ENCODE measurements at regions not wholly inside any gene's neighbourhood (a gene's known extent, or its start where the extent isn't known, plus 50 kb on each side); places are given as distances from the start of the nearest gene placed in this dataset.

- Mint-ChIP-seq H3K4me3 (no peak overlapping the region), H3K36me3 (peaks cover 14% of the 10 kb centered on the region), H3K27me3 (no peaks in the 10 kb centered on the region), H3K4me1 (peaks cover 3% of the 10 kb centered on the region), H3K9me3 (ENCODE audit: low read depth) (no peaks in the 10 kb centered on the region), H3K27ac (no peak overlapping the region)
- CTCF ChIA-PET = no interaction called here
- no peak for ATAC-seq
- no peak for DNase-seq
Observed at GRCh38 chr2:74072565-74072964, 75.1 kb downstream of the BOLA3 start.

GRCh38 chr2:74074487-74074886, 73.2 kb downstream of the BOLA3 start:
- no peak for ATAC-seq
- H3K4me1 Mint-ChIP-seq = peaks cover 3% of the 10 kb centered on the region

GRCh38 chr2:74076074-74076470, 71.6 kb downstream of the BOLA3 start:
- no peaks in the 10 kb centered on the region for H3K9me3 Mint-ChIP-seq (ENCODE audit: low read depth)
- DNase-seq (no peak), ATAC-seq (no peak)
- H3K4me1 Mint-ChIP-seq = peaks cover 3% of the 10 kb centered on the region
- no peak overlapping the region for H3K27ac Mint-ChIP-seq
- CTCF ChIA-PET = interaction anchor here (0.5 kb wide), 1 partner anchor 74 kb away, joined by 3 read pairs; no protein-coding TSS in a partner anchor
- H3K36me3 Mint-ChIP-seq = peaks cover 9% of the 10 kb centered on the region
- no peaks in the 10 kb centered on the region for H3K27me3 Mint-ChIP-seq
- no peak overlapping the region for H3K4me3 Mint-ChIP-seq

More at GRCh38 chr2:74074487-74074886, 73.2 kb downstream of the BOLA3 start:
- no peak overlapping the region for H3K27ac Mint-ChIP-seq
- H3K36me3 Mint-ChIP-seq = peaks cover 11% of the 10 kb centered on the region
- H3K4me3 Mint-ChIP-seq = no peak overlapping the region
- CTCF ChIA-PET = interaction anchor here (0.7 kb wide), 1 partner anchor 180 kb away, joined by 3 read pairs; no protein-coding TSS in a partner anchor
- no peak for DNase-seq
- H3K9me3 Mint-ChIP-seq (ENCODE audit: low read depth) = no peaks in the 10 kb centered on the region
- H3K27me3 Mint-ChIP-seq = no peaks in the 10 kb centered on the region

- no peak overlapping the region for H3K27ac Mint-ChIP-seq
- CTCF ChIA-PET = interaction anchor here (1.2 kb wide), 1 partner anchor 25 kb away, joined by 3 read pairs; no protein-coding TSS in a partner anchor
Observed at GRCh38 chr2:74077636-74078035, 70.1 kb downstream of the BOLA3 start.

GRCh38 chr2:74078466-74078865, 69.2 kb downstream of the BOLA3 start:
- H3K27me3 Mint-ChIP-seq = no peaks in the 10 kb centered on the region
- no peaks in the 10 kb centered on the region for H3K4me1 Mint-ChIP-seq
- H3K4me3 Mint-ChIP-seq = no peak overlapping the region
- CTCF ChIA-PET = interaction anchor here (1.1 to 1.2 kb wide), 2 partner anchors 25 to 201 kb away, joined by 3 read pairs; no protein-coding TSS in a partner anchor
- DNase-seq (no peak), ATAC-seq (no peak)
- H3K36me3 Mint-ChIP-seq = peaks cover 8% of the 10 kb centered on the region
- no peak overlapping the region for H3K27ac Mint-ChIP-seq
- no peaks in the 10 kb centered on the region for H3K9me3 Mint-ChIP-seq (ENCODE audit: low read depth)

More at GRCh38 chr2:74077636-74078035, 70.1 kb downstream of the BOLA3 start:
- DNase-seq = no peak
- peaks cover 2% of the 10 kb centered on the region for H3K4me1 Mint-ChIP-seq
- no peak overlapping the region for H3K4me3 Mint-ChIP-seq
- no peaks in the 10 kb centered on the region for H3K9me3 Mint-ChIP-seq (ENCODE audit: low read depth)
- ATAC-seq = no peak
- H3K27me3 Mint-ChIP-seq = no peaks in the 10 kb centered on the region
- H3K36me3 Mint-ChIP-seq = peaks cover 8% of the 10 kb centered on the region

- CTCF ChIA-PET = no interaction called here
- DNase-seq (no peak), ATAC-seq (no peak)
- H3K27ac Mint-ChIP-seq = no peak overlapping the region
- peaks cover 2% of the 10 kb centered on the region for H3K36me3 Mint-ChIP-seq
- H3K27me3 Mint-ChIP-seq = no peaks in the 10 kb centered on the region
- H3K4me3 Mint-ChIP-seq = no peak overlapping the region
- no peaks in the 10 kb centered on the region for H3K4me1 Mint-ChIP-seq
- no peaks in the 10 kb centered on the region for H3K9me3 Mint-ChIP-seq (ENCODE audit: low read depth)
Observed at GRCh38 chr2:74079522-74080341, 68.0 kb downstream of the BOLA3 start.

- Mint-ChIP-seq H3K4me3 (no peak overlapping the region), H3K27ac (no peak overlapping the region), H3K27me3 (no peaks in the 10 kb centered on the region), H3K4me1 (no peaks in the 10 kb centered on the region), H3K36me3 (peaks cover 2% of the 10 kb centered on the region), H3K9me3 (ENCODE audit: low read depth) (no peaks in the 10 kb centered on the region)
- ATAC-seq (no peak), DNase-seq (no peak)
- CTCF ChIA-PET = interaction anchor here (1.2 kb wide), 1 partner anchor 71 kb away, joined by 4 read pairs; no protein-coding TSS in a partner anchor
Observed at GRCh38 chr2:74080346-74080745, 67.4 kb downstream of the BOLA3 start.

GRCh38 chr2:74081030-74081762, 66.5 kb downstream of the BOLA3 start:
- H3K27me3 Mint-ChIP-seq = no peaks in the 10 kb centered on the region
- CTCF ChIA-PET = interaction anchor here (1.2 kb wide), 1 partner anchor 70 kb away, joined by 4 read pairs; no protein-coding TSS in a partner anchor
- peaks cover under 1% of the 10 kb centered on the region for H3K36me3 Mint-ChIP-seq
- H3K4me3 Mint-ChIP-seq = no peak overlapping the region
- no peak overlapping the region for H3K27ac Mint-ChIP-seq
- DNase-seq (no peak), ATAC-seq (no peak)
- no peaks in the 10 kb centered on the region for H3K4me1 Mint-ChIP-seq
- no peaks in the 10 kb centered on the region for H3K9me3 Mint-ChIP-seq (ENCODE audit: low read depth)

- H3K36me3 Mint-ChIP-seq = no peaks in the 10 kb centered on the region
- no peaks in the 10 kb centered on the region for H3K9me3 Mint-ChIP-seq (ENCODE audit: low read depth)
- no peak for DNase-seq
- no peak overlapping the region for H3K27ac Mint-ChIP-seq
- H3K4me3 Mint-ChIP-seq = no peak overlapping the region
- no peaks in the 10 kb centered on the region for H3K27me3 Mint-ChIP-seq
- H3K4me1 Mint-ChIP-seq = no peaks in the 10 kb centered on the region
- CTCF ChIA-PET = interaction anchor here (1.2 kb wide), 1 partner anchor 70 kb away, joined by 4 read pairs; no protein-coding TSS in a partner anchor
- no peak for ATAC-seq
Observed at GRCh38 chr2:74081763-74082110, 66.0 kb downstream of the BOLA3 start.

- Mint-ChIP-seq H3K27me3 (no peaks in the 10 kb centered on the region), H3K36me3 (peaks cover 2% of the 10 kb centered on the region), H3K9me3 (ENCODE audit: low read depth) (no peaks in the 10 kb centered on the region), H3K4me3 (no peak overlapping the region), H3K4me1 (no peaks in the 10 kb centered on the region), H3K27ac (no peak overlapping the region)
- CTCF ChIA-PET = no interaction called here
- ATAC-seq (no peak), DNase-seq (no peak)
Observed at GRCh38 chr2:74083750-74084149, 64.0 kb downstream of the BOLA3 start.

Data from activated CD8-positive, alpha-beta memory T cell treated with anti-CD3 and anti-CD28 coated beads, Interleukin-2, amount 10 ng/mL, durations not matched to agents 7 days and 5 days (primary cell).